Activated T-cell treated with anti-CD3 and anti-CD28 coated beads, Interleukin-2, amount 50 U/mL, for 4 hours (primary cell): ENCODE measurements at regions not wholly inside any gene's neighbourhood (a gene's known extent, or its start where the extent isn't known, plus 50 kb on each side); places are given as distances from the start of the nearest gene placed in this dataset.

Experiments used
- ATAC-seq, 2 donors: fragments of 200-7000 bp; cut with Tn5 transposase; one replicate each; pipeline ENCODE4 v1.10.0; 2021
- DNase-seq: peaks from one replicate; pipeline ENCODE4 v3.0.0-alpha.2; 2020
- H3K27me3 Mint-ChIP-seq: one replicate; pipeline ENCODE4 v1.8.0; 2021; ENCODE audit warnings: low read depth, mixed read lengths
- H3K36me3 Mint-ChIP-seq: one replicate; pipeline ENCODE4 v1.8.0; 2022; ENCODE audit warnings: mixed read lengths; ENCODE audit not compliant: insufficient read depth
- H3K4me1 Mint-ChIP-seq: one replicate; pipeline ENCODE4 v1.8.0; 2021; ENCODE audit warnings: low read depth, mixed read lengths
- H3K4me3 Mint-ChIP-seq: one replicate; pipeline ENCODE4 v1.8.0; 2021; ENCODE audit warnings: mild to moderate bottlenecking, moderate library complexity, mixed read lengths
- H3K9me3 Mint-ChIP-seq: one replicate; pipeline ENCODE4 v1.8.0; 2021; ENCODE audit warnings: mixed read lengths

DNA sequence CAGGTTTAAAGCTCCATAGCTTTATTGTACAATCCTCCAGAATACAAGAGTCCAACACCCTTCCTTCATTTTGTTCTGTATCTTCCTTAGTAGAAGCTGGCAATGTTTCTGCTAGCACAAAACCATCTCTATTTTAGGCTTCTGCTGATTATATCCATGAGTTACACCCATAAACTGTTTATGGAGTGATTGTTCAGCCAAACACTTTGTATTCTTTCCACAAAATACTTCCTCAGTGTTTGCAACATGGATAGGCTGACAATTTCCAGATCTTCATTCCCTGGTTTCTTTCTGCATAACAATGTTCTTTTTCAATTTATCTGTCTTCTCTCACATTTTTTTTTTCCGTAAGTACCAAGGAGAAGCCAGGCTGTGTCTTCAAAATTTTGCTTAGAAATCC, 839.9 kb upstream of the CDH8 start:
- H3K27me3 Mint-ChIP-seq = no peaks in the 10 kb centered on the region
- no peak overlapping the region for H3K4me3 Mint-ChIP-seq
- ATAC-seq = no peak
- no peak for DNase-seq
- H3K4me1 Mint-ChIP-seq = no peaks in the 10 kb centered on the region
- H3K36me3 Mint-ChIP-seq = no peaks in the 10 kb centered on the region
- H3K9me3 Mint-ChIP-seq = peaks cover 26% of the 10 kb centered on the region

DNA sequence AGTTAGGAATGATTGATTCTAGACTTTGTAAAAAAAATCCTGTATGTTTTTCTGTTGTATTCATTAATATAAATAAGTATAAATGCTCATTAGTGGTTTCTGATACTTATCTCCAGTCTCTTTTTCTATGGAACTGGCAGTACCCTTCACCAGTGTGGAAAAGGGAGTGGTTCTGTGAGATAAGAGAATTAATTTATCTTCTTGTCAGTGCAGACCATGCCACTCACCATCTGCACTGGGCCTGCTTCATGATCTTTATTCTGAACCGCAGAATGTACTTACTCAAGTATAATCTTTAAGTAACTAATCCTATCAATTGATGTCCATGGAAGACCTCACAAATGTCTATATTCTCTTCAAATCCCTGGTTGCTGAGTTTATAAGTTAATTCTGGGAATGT, 836.1 kb upstream of the CDH8 start:
- H3K36me3 Mint-ChIP-seq = no peaks in the 10 kb centered on the region
- no peak for ATAC-seq
- no peak for DNase-seq
- no peaks in the 10 kb centered on the region for H3K27me3 Mint-ChIP-seq
- H3K4me3 Mint-ChIP-seq = no peak overlapping the region
- H3K4me1 Mint-ChIP-seq = no peaks in the 10 kb centered on the region
- peaks cover 25% of the 10 kb centered on the region for H3K9me3 Mint-ChIP-seq

DNA sequence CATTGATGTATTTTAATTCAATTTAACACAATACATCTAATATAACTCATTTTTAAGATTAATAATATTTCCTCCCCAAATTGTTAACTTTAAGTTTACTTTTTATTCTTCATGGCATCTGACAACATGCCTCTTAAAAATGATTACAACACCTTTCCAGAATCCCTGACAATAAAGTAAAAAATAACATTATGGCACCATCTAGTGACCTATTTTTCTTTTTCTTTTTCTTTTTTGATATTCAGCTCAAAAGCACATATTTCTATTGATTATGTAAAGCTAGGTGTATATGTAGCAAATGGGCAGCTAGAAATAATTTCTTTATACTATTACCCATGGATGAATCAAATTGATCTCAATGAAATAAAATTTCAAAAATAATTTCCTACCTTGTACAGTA, 834.3 kb upstream of the CDH8 start:
- H3K36me3 Mint-ChIP-seq = no peaks in the 10 kb centered on the region
- H3K4me3 Mint-ChIP-seq = no peak overlapping the region
- DNase-seq (no peak), ATAC-seq (no peak)
- no peaks in the 10 kb centered on the region for H3K4me1 Mint-ChIP-seq
- H3K27me3 Mint-ChIP-seq = no peaks in the 10 kb centered on the region
- H3K9me3 Mint-ChIP-seq = peaks cover 19% of the 10 kb centered on the region

DNA sequence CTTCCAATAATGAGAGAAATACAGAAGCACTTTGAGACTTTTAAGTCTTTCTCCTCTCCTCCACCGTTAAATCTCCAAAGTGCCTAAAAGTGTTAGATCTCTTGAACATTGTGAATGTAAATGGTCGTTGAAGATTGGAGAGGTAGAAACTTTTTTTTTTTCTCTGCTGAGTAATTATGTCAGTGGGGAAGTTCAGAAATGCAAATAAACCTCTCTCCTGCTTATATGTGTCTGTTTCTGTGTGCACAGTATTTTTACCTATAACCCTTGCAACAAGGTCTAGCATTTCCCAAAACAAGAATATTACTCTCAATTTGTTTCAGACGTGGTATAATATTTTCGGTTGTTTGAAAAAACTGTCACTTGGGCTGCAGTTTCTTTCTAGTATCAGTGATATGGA, 833.6 kb upstream of the CDH8 start:
- Mint-ChIP-seq H3K36me3 (no peaks in the 10 kb centered on the region), H3K27me3 (no peaks in the 10 kb centered on the region), H3K4me3 (no peak overlapping the region), H3K4me1 (no peaks in the 10 kb centered on the region), H3K9me3 (peaks cover 12% of the 10 kb centered on the region)
- ATAC-seq (no peak), DNase-seq (no peak)

DNA sequence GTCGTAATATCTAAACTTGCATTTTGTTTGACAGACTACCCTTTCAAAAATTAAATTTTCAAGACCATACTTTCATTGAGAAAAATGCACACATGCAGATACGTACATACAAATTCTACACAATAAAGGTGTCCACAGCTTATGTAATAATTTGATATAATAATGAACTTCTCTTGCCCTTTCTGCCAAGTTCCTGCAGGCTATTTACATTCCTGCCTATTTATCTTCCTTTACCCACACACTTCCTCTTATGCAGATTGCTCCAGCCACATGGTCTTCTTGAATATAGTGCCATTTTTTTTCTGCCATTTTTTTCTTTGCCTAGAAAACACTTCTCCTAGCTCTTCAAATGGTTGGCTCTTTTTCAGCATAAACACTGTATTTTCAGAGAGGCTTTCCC, 826.9 kb upstream of the CDH8 start:
- ATAC-seq = no peak
- peaks cover 5% of the 10 kb centered on the region for H3K9me3 Mint-ChIP-seq
- no peaks in the 10 kb centered on the region for H3K27me3 Mint-ChIP-seq
- H3K36me3 Mint-ChIP-seq = no peaks in the 10 kb centered on the region
- no peak overlapping the region for H3K4me3 Mint-ChIP-seq
- H3K4me1 Mint-ChIP-seq = no peaks in the 10 kb centered on the region
- DNase-seq = no peak

DNA sequence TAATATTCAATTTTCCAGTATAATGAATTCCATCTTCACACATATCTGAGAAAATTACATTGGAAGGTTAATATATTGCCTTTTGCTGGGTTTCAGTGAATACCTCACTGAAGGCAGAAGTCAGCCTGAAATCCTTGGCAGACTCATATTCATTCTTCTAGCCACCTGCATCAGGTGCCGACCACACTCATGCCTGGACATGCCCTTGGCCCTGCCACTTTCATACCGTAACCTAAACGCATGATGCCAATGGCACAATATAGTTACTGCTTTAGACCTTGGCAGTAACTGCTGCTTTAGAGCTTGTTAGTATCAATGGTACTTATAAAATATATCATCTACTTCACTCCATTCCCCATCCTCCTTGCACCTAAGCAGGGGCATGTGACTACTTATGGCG, 817.6 kb upstream of the CDH8 start:
- Mint-ChIP-seq H3K4me1 (no peaks in the 10 kb centered on the region), H3K9me3 (peaks cover 18% of the 10 kb centered on the region), H3K4me3 (no peak overlapping the region), H3K27me3 (no peaks in the 10 kb centered on the region), H3K36me3 (no peaks in the 10 kb centered on the region)
- ATAC-seq (no peak), DNase-seq (no peak)

DNA sequence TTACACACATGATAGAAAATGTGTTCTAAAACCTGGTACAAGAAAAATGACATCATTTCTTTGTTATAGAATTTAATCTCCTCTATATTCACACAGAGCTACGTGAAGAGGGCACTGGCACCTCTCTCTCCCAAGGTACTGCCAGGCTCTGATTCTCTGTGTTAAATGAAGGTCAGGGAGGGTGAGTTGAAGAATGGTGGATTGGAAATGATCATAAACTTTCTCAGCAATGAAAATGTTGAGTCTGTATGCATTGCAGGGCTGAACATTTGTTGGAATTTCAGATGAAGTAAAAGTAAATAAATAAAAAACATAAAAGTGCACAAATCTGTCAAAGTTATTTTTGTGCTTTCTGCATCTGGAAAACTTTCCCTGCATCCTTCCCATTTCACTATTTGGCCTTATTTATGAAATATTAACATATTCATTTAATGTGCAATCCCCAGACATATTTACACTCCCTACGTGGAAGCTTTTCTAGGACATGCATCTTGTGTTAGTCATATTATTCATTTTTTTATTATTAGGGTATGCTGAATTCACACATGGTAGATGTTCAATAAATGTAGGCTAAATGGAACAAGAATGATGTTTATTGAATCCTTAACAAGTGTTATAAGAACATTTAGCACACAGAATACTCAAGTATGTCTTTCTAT, 810.3 kb upstream of the CDH8 start:
- Mint-ChIP-seq H3K9me3 (peaks cover 21% of the 10 kb centered on the region), H3K4me1 (no peaks in the 10 kb centered on the region), H3K4me3 (no peak overlapping the region), H3K36me3 (no peaks in the 10 kb centered on the region), H3K27me3 (no peaks in the 10 kb centered on the region)
- ATAC-seq (no peak), DNase-seq (no peak)

DNA sequence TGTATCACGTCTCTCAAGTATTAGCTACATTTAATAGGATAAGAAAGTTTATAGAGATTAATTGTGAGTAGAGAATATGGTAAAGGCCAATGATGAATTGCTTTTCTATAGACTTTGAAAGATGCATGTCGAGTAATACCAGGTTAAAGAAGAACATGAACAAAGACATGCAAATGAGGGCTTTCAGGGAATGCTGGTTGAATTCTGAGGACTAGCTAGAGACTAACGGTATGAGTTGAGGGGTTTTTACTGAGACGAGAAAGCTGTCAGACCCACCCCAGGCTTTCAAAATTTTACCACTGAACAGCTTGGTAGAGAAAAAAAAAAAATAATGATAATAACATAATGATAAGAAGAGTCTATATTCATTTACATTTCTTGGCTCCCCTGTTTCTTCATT, 796.0 kb upstream of the CDH8 start:
- Mint-ChIP-seq H3K36me3 (no peaks in the 10 kb centered on the region), H3K4me3 (no peak overlapping the region), H3K4me1 (no peaks in the 10 kb centered on the region), H3K27me3 (no peaks in the 10 kb centered on the region), H3K9me3 (peaks cover 28% of the 10 kb centered on the region)
- ATAC-seq = no peak
- DNase-seq = no peak

DNA sequence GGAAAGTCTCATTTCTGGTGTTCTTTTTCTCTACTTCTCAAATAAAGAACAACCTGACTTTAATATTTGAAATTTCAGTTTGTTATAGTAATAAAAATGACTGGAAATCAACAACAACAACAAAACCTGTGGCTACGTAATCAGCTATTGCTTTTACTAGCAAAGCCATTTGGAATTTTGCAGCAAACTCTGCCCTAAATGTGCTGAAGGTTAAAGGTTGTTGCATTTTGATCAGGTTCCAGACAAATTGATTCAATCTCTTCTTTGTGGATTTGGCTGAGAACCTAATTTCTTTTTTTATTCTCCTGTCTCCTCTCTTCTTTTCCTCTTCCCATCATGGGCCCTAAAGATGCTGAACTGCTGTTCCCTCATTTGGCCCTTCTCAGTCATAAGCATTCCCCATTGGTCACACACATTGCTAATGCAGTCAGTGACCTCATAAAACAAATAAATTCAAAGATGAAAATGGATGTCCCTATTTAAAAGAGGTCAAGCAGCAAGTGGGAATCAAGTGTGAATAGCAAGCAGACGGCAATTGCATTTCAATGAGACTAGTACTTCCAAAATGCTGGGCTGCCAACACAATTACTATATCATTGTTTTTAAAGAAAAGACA, 795.1 kb upstream of the CDH8 start:
- no peaks in the 10 kb centered on the region for H3K36me3 Mint-ChIP-seq
- ATAC-seq (no peak), DNase-seq (no peak)
- H3K4me3 Mint-ChIP-seq = no peak overlapping the region
- no peaks in the 10 kb centered on the region for H3K4me1 Mint-ChIP-seq
- peaks cover 27% of the 10 kb centered on the region for H3K9me3 Mint-ChIP-seq
- no peaks in the 10 kb centered on the region for H3K27me3 Mint-ChIP-seq

DNA sequence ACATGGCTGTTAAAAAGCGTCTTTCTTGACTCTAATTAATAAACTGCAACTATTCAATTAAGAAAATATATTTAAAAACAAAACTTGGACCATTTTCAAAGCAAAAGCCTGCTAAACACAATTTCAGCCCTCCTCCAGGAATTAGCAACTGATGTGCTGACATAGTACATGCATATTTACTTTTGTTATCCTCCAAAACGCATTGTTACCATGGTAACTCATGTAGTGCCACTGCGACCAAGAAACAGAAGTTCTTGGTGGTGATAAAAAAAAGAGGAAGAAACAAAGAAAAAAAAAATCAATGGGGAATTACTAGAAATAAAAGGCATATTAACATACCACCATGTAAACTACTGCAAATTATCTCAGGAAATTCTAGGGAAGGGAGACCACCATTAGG, 793.4 kb upstream of the CDH8 start:
- Mint-ChIP-seq H3K36me3 (no peaks in the 10 kb centered on the region), H3K27me3 (no peaks in the 10 kb centered on the region), H3K4me1 (no peaks in the 10 kb centered on the region), H3K9me3 (peaks cover 27% of the 10 kb centered on the region), H3K4me3 (no peak overlapping the region)
- ATAC-seq (no peak), DNase-seq (no peak)

DNA sequence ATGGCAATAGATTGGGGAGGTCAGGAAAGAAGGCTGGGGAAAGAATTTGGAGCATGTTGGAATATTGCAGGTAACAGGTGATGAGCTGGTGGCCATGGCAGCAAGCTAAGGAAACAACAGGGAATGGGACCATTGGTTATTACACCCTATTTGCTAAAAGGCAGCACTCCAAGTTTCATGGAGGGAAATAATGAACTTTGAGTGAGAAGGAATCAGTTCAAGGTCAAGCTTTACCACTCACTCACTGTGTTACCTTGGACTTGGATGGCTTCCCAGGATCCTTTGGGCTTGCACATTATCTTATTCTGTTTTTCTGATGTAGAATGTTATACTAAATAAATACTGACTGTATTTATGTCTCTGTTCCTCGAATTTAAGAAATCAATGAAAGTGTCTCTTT, 792.8 kb upstream of the CDH8 start:
- H3K27me3 Mint-ChIP-seq = no peaks in the 10 kb centered on the region
- ATAC-seq = no peak
- H3K36me3 Mint-ChIP-seq = no peaks in the 10 kb centered on the region
- DNase-seq = no peak
- no peaks in the 10 kb centered on the region for H3K4me1 Mint-ChIP-seq
- H3K4me3 Mint-ChIP-seq = no peak overlapping the region
- peaks cover 22% of the 10 kb centered on the region for H3K9me3 Mint-ChIP-seq

DNA sequence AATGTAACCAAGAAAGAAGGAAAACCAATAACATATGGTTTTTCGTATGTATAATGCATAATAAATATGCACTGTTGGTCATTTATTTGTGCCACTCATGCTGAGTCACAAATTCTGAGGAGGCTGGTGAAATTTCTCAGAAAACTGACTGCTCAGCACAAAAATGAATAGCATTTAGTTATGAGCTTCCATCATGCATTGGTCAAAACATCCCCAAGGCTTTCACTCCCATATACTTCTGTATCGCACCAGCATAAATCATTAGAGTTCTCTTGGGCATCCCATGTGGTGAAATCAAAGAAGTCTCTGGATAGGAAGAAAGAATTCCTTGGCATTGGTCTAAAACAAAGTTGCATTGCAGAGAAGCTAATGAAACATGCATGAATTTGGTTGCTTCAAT, 785.6 kb upstream of the CDH8 start:
- ATAC-seq = no peak
- no peaks in the 10 kb centered on the region for H3K36me3 Mint-ChIP-seq
- H3K9me3 Mint-ChIP-seq = peaks cover 28% of the 10 kb centered on the region
- H3K27me3 Mint-ChIP-seq = no peaks in the 10 kb centered on the region
- no peak overlapping the region for H3K4me3 Mint-ChIP-seq
- no peaks in the 10 kb centered on the region for H3K4me1 Mint-ChIP-seq
- no peak for DNase-seq

DNA sequence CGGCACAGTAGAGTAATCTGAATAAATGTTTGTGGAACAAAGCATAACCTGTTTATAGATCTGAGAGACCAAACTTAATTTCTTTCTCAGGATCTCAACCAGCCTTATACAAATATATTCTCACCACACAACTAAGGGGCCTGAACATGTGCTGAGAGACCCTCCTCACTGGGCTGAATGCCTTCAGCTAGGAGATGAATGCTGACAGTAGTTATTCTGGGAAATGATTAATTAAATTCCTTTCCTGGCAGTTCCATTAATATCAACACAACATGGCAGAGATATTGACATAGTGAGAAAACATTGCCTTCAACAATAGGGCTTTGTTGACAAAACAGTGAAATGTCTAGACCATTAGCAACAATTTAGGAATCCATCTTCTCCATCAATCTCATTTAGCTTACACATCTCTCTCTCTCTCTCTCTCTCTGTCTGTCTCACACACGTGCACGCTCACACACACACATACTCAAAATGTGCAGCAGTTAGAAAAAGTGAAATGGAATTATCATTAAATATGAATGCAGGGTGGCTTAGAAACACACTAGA, 780.8 kb upstream of the CDH8 start:
- ATAC-seq (no peak), DNase-seq (no peak)
- Mint-ChIP-seq H3K27me3 (no peaks in the 10 kb centered on the region), H3K9me3 (peaks cover 35% of the 10 kb centered on the region), H3K4me3 (no peak overlapping the region), H3K36me3 (no peaks in the 10 kb centered on the region), H3K4me1 (no peaks in the 10 kb centered on the region)

DNA sequence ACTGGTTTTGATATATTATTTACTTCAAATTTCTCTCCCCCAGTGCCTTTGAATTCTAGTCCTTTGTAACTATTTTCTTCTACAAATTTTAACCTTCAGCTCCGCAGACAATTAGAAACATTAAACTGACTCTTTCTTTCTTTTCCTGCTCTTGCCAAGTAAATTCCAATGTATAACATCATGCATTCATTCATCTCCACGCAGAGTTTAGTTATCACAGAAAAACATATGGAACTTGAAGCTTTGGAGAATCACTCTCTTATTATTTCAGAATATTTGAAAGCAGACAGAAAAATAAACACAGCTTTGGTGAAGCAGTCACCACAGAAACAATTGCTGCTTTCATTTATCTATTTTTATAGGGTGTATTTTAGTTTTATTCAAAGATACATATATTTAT, 778.7 kb upstream of the CDH8 start:
- ATAC-seq = no peak
- H3K27me3 Mint-ChIP-seq = no peaks in the 10 kb centered on the region
- peaks cover 40% of the 10 kb centered on the region for H3K9me3 Mint-ChIP-seq
- H3K36me3 Mint-ChIP-seq = no peaks in the 10 kb centered on the region
- no peak for DNase-seq
- H3K4me3 Mint-ChIP-seq = no peak overlapping the region
- H3K4me1 Mint-ChIP-seq = no peaks in the 10 kb centered on the region

DNA sequence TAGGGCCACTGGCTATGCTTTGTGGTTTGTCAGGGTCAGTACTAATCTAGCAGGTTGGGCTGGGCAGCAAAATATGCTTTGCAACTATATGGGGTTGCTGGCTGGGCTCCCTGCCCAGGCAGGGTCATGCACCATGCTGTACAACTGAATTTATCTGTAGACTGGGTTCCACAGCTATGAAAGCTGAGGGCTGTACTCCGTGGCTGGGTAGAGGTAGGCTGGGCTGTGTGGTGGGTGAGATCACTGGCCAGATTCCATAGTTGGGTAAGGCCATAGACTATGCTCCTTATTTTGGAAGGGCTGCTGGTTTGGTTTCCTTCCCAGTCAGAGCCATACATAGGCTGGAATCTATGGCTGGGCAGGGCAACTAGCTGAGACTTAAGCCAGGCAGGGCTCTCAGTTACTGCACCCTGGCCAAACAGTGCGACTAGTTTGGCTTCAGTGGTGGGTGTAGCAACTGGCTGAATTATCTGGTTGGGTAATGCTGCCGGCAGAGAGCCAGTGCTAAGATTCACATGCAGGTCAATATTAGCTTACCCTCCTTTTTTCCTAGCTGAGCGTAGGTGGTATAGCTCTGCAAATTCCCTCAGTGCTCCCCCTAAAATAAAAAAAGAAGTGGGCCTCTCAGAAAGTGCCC, 769.1 kb upstream of the CDH8 start:
- no peak for DNase-seq

More for the DNA sequence above, 769.1 kb upstream of the CDH8 start:
- Mint-ChIP-seq H3K4me3 (no peak overlapping the region), H3K36me3 (no peaks in the 10 kb centered on the region), H3K27me3 (no peaks in the 10 kb centered on the region), H3K9me3 (peaks cover 30% of the 10 kb centered on the region), H3K4me1 (no peaks in the 10 kb centered on the region)
- no peak for ATAC-seq
